ENCODE measurements at regions not wholly inside any gene's neighbourhood (a gene's known extent, or its start where the extent isn't known, plus 50 kb on each side); places are given as distances from the start of the nearest gene placed in this dataset.
"Not testable (repeated sequence)": the region's sequence is repeated elsewhere in the genome, so short reads cannot be mapped to it uniquely, and the experiment has no call there.

DNA sequence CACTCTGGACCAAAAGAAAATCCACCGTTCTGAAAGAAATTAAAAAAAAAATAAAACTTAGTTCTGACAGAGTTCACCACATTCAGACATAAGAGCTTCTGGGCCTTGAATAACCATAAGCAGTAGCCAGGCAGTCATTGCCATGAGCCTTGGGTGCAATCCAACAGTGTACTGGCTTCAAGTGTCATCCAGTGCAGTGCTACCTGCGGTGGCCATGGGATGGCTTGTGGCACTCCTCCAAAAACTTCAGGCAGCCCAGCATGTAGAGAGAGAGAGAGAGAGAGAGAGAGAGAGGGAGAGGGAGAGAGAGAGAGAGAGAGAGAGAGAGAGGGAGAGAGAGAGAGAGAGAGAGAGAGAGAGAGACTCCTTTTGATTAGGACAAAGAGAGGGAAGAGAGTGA lies 208.5 kb downstream of the SPIN4 start:
- CTCF ChIA-PET; H3K4me3 ChIP-seq (ENCODE audit: low read depth, low read length); H3K27ac ChIP-seq (ENCODE audit: low read depth, low read length); POLR2A ChIA-PET; DNase-seq (ENCODE audit: low read depth, low spot score); H3K9me3 ChIP-seq (ENCODE audit: control insufficient read depth, insufficient read depth, low read length); H3K27me3 ChIP-seq (ENCODE audit: control insufficient read depth, insufficient read depth, low read length): not testable (repeated sequence)

DNA sequence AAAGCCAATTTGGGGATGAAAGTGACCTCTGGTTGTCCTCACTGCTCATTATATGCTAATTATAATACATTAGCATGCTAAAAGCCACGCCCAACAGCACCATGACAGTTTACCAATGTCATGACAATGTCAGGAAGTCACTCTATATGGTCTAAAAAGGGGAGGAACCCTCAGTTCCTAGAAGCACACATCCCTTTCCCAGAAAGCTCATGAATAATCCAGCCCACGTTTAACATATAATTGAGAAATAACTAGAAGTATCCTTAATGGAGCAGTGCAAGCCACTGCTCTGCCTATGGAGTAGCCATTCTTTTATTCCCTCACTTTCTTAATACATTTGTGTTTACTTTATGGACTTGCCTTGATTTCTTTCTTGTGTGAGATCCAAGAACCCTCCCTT lies 215.3 kb downstream of the SPIN4 start:
- H3K9me3 ChIP-seq (ENCODE audit: control insufficient read depth, insufficient read depth, low read length); H3K4me3 ChIP-seq (ENCODE audit: low read depth, low read length); H3K27me3 ChIP-seq (ENCODE audit: control insufficient read depth, insufficient read depth, low read length); H3K27ac ChIP-seq (ENCODE audit: low read depth, low read length); CTCF ChIA-PET; POLR2A ChIA-PET; DNase-seq (ENCODE audit: low read depth, low spot score): not testable (repeated sequence)

GRCh38 chrX:63128509-63128908 lies 222.6 kb downstream of the SPIN4 start:
- no peak overlapping the region for H3K27ac ChIP-seq (ENCODE audit: low read depth, low read length)
- H3K9me3 ChIP-seq (ENCODE audit: control insufficient read depth, insufficient read depth, low read length), result no peaks in the 10 kb centered on the region
- TF ChIP-seq, protein P1, sequence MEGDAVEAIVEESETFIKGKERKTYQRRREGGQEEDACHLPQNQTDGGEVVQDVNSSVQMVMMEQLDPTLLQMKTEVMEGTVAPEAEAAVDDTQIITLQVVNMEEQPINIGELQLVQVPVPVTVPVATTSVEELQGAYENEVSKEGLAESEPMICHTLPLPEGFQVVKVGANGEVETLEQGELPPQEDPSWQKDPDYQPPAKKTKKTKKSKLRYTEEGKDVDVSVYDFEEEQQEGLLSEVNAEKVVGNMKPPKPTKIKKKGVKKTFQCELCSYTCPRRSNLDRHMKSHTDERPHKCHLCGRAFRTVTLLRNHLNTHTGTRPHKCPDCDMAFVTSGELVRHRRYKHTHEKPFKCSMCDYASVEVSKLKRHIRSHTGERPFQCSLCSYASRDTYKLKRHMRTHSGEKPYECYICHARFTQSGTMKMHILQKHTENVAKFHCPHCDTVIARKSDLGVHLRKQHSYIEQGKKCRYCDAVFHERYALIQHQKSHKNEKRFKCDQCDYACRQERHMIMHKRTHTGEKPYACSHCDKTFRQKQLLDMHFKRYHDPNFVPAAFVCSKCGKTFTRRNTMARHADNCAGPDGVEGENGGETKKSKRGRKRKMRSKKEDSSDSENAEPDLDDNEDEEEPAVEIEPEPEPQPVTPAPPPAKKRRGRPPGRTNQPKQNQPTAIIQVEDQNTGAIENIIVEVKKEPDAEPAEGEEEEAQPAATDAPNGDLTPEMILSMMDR (IDR thresholded peaks at IDR 0.05; ENCODE audit: low read depth, low read length), result peak; percentile 12; the same call in 1 of the 2 replicates
- no peak for DNase-seq (ENCODE audit: low read depth, low spot score)
- H3K27me3 ChIP-seq (ENCODE audit: control insufficient read depth, insufficient read depth, low read length), result no peaks in the 10 kb centered on the region
- no peak overlapping the region for H3K4me3 ChIP-seq (ENCODE audit: low read depth, low read length)
- POLR2A ChIA-PET, result no interaction called here
- CTCF ChIA-PET, result no interaction called here

DNA sequence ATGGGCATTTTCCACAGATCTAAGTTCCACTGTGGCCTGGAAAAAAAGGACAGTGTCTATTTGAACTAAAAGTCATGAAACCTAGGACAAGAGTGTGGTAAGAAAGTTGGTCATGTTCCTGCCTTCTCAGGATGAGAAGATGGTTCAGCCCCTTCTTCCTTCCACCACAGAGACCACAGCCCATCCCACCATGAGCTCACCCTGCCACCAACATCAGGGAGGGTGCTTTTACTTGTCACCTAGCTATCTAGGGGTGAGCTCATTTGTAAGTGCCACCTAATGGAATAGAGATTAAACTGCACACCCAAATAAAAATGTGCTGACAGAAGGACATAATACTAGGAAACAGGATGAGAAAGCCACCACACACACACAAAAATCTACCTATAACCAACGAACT lies 235.9 kb downstream of the SPIN4 start:
- TF ChIP-seq, protein P1 (IDR thresholded peaks at IDR 0.05; ENCODE audit: low read depth, low read length), result no peak
- H3K4me3 ChIP-seq (ENCODE audit: low read depth, low read length), result no peak overlapping the region
- no peaks in the 10 kb centered on the region for H3K27me3 ChIP-seq (ENCODE audit: control insufficient read depth, insufficient read depth, low read length)
- ChIA-PET CTCF (no interaction called here), POLR2A (no interaction called here)
- DNase-seq (ENCODE audit: low read depth, low spot score), result no peak
- H3K27ac ChIP-seq (ENCODE audit: low read depth, low read length), result no peak overlapping the region
- no peaks in the 10 kb centered on the region for H3K9me3 ChIP-seq (ENCODE audit: control insufficient read depth, insufficient read depth, low read length)

- TF ChIP-seq, protein P1 (IDR thresholded peaks at IDR 0.05; ENCODE audit: low read depth, low read length), result no peak
- Histone ChIP-seq H3K9me3 (ENCODE audit: control insufficient read depth, insufficient read depth, low read length) (peaks cover 3% of the 10 kb centered on the region; the same call in 1 of the 2 replicates), H3K27me3 (ENCODE audit: control insufficient read depth, insufficient read depth, low read length) (no peaks in the 10 kb centered on the region), H3K4me3 (ENCODE audit: low read depth, low read length) (no peak overlapping the region), H3K27ac (ENCODE audit: low read depth, low read length) (no peak overlapping the region)
- CTCF ChIA-PET, result no interaction called here
- DNase-seq (ENCODE audit: low read depth, low spot score), result no peak
- POLR2A ChIA-PET, result no interaction called here
Observed at GRCh38 chrX:63101879-63102620, 249.1 kb downstream of the SPIN4 start.

DNA sequence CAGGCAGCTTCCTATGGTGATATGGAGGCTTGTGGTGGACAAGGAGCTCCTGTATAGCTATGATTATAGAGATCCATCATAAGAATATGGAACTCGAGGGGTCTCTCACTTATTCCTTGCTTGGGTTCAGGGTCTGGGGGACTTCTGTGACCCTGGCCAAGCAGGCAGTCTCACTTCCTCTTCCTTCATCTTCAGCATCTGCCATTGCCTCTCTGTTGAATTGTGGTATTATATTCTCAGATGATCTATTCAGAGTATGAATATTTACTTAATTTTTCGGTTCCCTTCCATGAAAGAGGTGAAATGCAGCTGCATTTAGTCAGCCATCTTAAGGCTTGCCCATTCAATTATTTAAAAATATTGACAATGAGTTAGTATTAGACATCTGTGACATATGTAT lies 292.9 kb downstream of the SPIN4 start:
- Histone ChIP-seq H3K27me3 (ENCODE audit: control insufficient read depth, insufficient read depth, low read length) (no peaks in the 10 kb centered on the region), H3K9me3 (ENCODE audit: control insufficient read depth, insufficient read depth, low read length) (peaks cover 5% of the 10 kb centered on the region; the same call in 1 of the 2 replicates), H3K4me3 (ENCODE audit: low read depth, low read length) (no peak overlapping the region), H3K27ac (ENCODE audit: low read depth, low read length) (no peak overlapping the region)
- TF ChIP-seq, protein P1 (IDR thresholded peaks at IDR 0.05; ENCODE audit: low read depth, low read length), result no peak
- ChIA-PET POLR2A (no interaction called here), CTCF (no interaction called here)
- DNase-seq (ENCODE audit: low read depth, low spot score), result no peak
